Smooth muscle cell (in vitro differentiated cells): ENCODE measurements at regions not wholly inside any gene's neighbourhood (a gene's known extent, or its start where the extent isn't known, plus 50 kb on each side); places are given as distances from the start of the nearest gene placed in this dataset.

ENCODE experiments used
- DNase-seq: peaks from one replicate; lab custom pipeline; 2025; ENCODE audit not compliant: unreplicated experiment; lab: John Stamatoyannopoulos, UW
- H2AFZ ChIP-seq: fragments of 200-600 bp; sonication (generic); 2 replicates; pipeline ENCODE4 v1.6.0; 2016; ENCODE audit warnings: antibody characterized with exemption, low read depth, mild to moderate bottlenecking
- H3F3A ChIP-seq: fragments of 200-600 bp; sonication (generic); 2 replicates; pipeline ENCODE4 v1.6.0; 2017; ENCODE audit warnings: antibody characterized with exemption, low read depth
- H3K27ac ChIP-seq: fragments of 200-600 bp; sonication (generic); 2 replicates; pipeline ENCODE4 v1.5.1; 2016; ENCODE audit warnings: low read depth, mild to moderate bottlenecking
- H3K27me3 ChIP-seq: fragments of 200-600 bp; sonication (generic); 2 replicates; pipeline ENCODE4 v1.6.1; 2016; ENCODE audit warnings: low read depth, mild to moderate bottlenecking
- H3K36me3 ChIP-seq: fragments of 200-600 bp; sonication (generic); 2 replicates; pipeline ENCODE4 v1.5.1; 2016; ENCODE audit warnings: low read depth
- H3K4me1 ChIP-seq: fragments of 200-600 bp; sonication (generic); 2 replicates; pipeline ENCODE4 v1.5.1; 2016; ENCODE audit warnings: low read depth
- H3K4me2 ChIP-seq: fragments of 200-600 bp; sonication (generic); 2 replicates; pipeline ENCODE4 v1.6.0; 2016; ENCODE audit warnings: mild to moderate bottlenecking
- H3K4me3 ChIP-seq: fragments of 200-600 bp; sonication (generic); 2 replicates; pipeline ENCODE4 v1.5.1; 2016; ENCODE audit warnings: mild to moderate bottlenecking
- H3K79me2 ChIP-seq: fragments of 200-600 bp; sonication (generic); 2 replicates; pipeline ENCODE4 v1.6.0; 2016; ENCODE audit warnings: low read depth, mild to moderate bottlenecking
- H3K9ac ChIP-seq: fragments of 200-600 bp; sonication (generic); 2 replicates; pipeline ENCODE4 v1.6.0; 2016; ENCODE audit warnings: low read depth
- H3K9me3 ChIP-seq: fragments of 200-600 bp; sonication (generic); replicated peaks from 2 replicates; pipeline ENCODE4 v1.5.1; 2016; ENCODE audit warnings: low read depth
- H4K20me1 ChIP-seq: fragments of 200-600 bp; sonication (generic); 2 replicates; pipeline ENCODE4 v1.6.0; 2016; ENCODE audit warnings: low read depth
- WGBS: methylation state at CpG from one replicate; pipeline ENCODE4 v1.1.7; 2016; ENCODE audit warnings: low lambda C conversion rate; 5-methylcytosine and 5-hydroxymethylcytosine counted together
- TF ChIP-seq, protein P1 (sequence below): fragments of 200-600 bp; sonication (generic); IDR thresholded peaks from 2 replicates; pipeline ENCODE4 v1.5.1; 2017; ENCODE audit warnings: borderline replicate concordance, mild to moderate bottlenecking, antibody characterized with exemption; ENCODE audit not compliant: insufficient read depth, poor library complexity, severe bottlenecking

DNA sequence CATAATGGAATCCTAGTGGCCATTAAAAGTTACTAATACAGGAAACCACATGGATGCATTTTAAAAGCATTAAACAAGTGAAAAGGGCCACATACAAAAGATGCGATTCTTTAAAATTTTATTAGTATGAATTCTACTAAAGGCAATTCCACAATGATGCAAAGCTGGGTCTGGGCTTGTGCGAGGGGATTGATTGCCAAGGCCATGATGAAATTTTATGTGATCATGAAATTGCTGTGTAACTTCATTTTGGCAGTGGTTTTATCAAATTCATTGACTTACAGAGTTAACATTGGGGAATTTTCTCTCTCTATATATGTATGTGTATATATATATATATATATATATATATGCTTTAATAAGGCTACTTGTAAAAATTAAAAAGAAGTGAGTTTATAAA is 1142.5 kb upstream of the IGFBP7 start:
- H3K9me3 ChIP-seq = no peaks in the 10 kb centered on the region
- no peak overlapping the region for H3K27ac ChIP-seq
- H3K27me3 ChIP-seq = no peaks in the 10 kb centered on the region
- H2AFZ ChIP-seq = no peak overlapping the region
- TF ChIP-seq, protein P1, sequence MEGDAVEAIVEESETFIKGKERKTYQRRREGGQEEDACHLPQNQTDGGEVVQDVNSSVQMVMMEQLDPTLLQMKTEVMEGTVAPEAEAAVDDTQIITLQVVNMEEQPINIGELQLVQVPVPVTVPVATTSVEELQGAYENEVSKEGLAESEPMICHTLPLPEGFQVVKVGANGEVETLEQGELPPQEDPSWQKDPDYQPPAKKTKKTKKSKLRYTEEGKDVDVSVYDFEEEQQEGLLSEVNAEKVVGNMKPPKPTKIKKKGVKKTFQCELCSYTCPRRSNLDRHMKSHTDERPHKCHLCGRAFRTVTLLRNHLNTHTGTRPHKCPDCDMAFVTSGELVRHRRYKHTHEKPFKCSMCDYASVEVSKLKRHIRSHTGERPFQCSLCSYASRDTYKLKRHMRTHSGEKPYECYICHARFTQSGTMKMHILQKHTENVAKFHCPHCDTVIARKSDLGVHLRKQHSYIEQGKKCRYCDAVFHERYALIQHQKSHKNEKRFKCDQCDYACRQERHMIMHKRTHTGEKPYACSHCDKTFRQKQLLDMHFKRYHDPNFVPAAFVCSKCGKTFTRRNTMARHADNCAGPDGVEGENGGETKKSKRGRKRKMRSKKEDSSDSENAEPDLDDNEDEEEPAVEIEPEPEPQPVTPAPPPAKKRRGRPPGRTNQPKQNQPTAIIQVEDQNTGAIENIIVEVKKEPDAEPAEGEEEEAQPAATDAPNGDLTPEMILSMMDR = no peak
- no peaks in the 10 kb centered on the region for H3F3A ChIP-seq
- H3K4me3 ChIP-seq = no peak overlapping the region
- WGBS = 94% methylated on average over 2 of the region's 2 CpGs
- no peak overlapping the region for H3K9ac ChIP-seq
- no peak for DNase-seq
- H3K36me3 ChIP-seq = no peaks in the 10 kb centered on the region
- H3K79me2 ChIP-seq = no peaks in the 10 kb centered on the region
- peaks cover 3% of the 10 kb centered on the region for H3K4me1 ChIP-seq
- no peaks in the 10 kb centered on the region for H4K20me1 ChIP-seq
- no peak overlapping the region for H3K4me2 ChIP-seq

DNA sequence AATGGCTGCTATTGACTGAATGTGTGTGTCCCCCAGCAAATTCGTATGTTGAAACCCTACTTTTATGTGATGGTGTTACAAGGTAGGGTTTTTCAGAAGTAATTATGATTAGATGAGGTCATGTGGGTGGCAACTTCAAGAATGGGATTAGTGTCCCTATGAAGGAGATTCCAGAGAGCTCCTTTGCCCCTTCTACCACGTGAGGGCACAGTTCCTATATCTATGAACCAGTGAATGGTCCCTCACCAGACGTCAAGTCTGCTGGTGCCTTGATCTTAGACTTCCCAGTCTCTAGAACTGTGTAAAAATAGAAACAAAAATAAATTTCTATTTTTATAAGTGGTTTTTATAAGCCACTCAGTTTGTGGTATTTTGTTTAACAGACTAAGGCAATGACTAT is 1137.6 kb upstream of the IGFBP7 start:
- H3K4me3 ChIP-seq = no peak overlapping the region
- 40% methylated on average over 3 of the region's 3 CpGs for WGBS
- H3K9me3 ChIP-seq = no peaks in the 10 kb centered on the region
- H3K27me3 ChIP-seq = no peaks in the 10 kb centered on the region
- H3F3A ChIP-seq = no peaks in the 10 kb centered on the region
- TF ChIP-seq, protein P1 = no peak
- no peaks in the 10 kb centered on the region for H4K20me1 ChIP-seq
- H3K79me2 ChIP-seq = no peaks in the 10 kb centered on the region
- H3K4me1 ChIP-seq = no peaks in the 10 kb centered on the region
- H3K27ac ChIP-seq = no peak overlapping the region
- H2AFZ ChIP-seq = no peak overlapping the region
- H3K4me2 ChIP-seq = no peak overlapping the region
- H3K9ac ChIP-seq = no peak overlapping the region
- no peak for DNase-seq
- no peaks in the 10 kb centered on the region for H3K36me3 ChIP-seq

DNA sequence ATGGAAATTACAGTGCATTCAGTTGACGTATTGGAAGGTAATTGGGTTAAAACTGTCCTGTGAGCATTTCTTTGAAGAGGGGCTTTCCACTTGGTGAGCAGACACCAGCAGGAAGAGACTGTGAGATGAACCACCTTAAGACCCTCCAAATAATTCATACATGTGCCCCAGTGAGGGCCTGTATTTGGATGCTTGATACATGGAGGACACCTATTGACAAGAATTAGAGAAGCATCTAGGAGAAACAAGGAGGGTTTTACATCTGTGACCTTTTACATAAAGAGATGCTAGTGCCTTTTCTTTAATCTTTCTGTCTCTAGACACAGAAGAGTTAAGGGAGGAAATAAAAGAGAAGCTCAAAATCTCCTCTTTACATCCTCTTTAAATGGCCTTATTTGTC is 1115.3 kb upstream of the IGFBP7 start:
- DNase-seq = no peak
- no peak overlapping the region for H3K9ac ChIP-seq
- H3K4me1 ChIP-seq = no peaks in the 10 kb centered on the region
- H3K36me3 ChIP-seq = no peaks in the 10 kb centered on the region
- no peak overlapping the region for H2AFZ ChIP-seq
- TF ChIP-seq, protein P1 = no peak
- H3K79me2 ChIP-seq = no peaks in the 10 kb centered on the region
- 78% methylated on average over 1 of the region's 1 CpG for WGBS
- H4K20me1 ChIP-seq = no peaks in the 10 kb centered on the region
- no peak overlapping the region for H3K4me3 ChIP-seq
- H3K27ac ChIP-seq = no peak overlapping the region
- no peaks in the 10 kb centered on the region for H3K27me3 ChIP-seq
- H3K4me2 ChIP-seq = no peak overlapping the region
- H3F3A ChIP-seq = no peaks in the 10 kb centered on the region
- H3K9me3 ChIP-seq = no peaks in the 10 kb centered on the region

DNA sequence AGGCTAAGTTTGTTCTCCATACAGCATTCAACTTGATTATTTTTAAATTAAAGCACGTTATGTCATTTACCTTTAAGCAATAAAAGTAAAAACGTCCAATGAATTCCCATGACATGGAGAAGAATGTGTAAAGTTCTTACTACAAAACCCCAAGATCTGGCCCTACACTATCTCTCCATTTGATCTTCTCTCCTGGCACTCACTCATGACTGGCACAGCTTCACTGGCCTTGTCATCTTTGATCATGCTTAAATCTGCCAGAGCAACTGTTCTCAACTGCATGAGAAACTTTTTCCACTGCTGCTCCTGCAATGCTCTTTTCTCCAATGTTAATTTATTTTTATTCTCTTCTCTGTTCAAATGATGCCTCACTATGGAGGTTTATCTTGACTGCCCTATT is 1109.0 kb upstream of the IGFBP7 start:
- no peak for DNase-seq
- WGBS = 84% methylated on average over 2 of the region's 2 CpGs
- H3K9me3 ChIP-seq = no peaks in the 10 kb centered on the region
- no peak overlapping the region for H3K4me3 ChIP-seq
- H3K4me2 ChIP-seq = no peak overlapping the region
- no peak overlapping the region for H3K9ac ChIP-seq
- no peaks in the 10 kb centered on the region for H3K79me2 ChIP-seq
- H2AFZ ChIP-seq = no peak overlapping the region
- H3F3A ChIP-seq = no peaks in the 10 kb centered on the region
- no peaks in the 10 kb centered on the region for H4K20me1 ChIP-seq
- H3K27ac ChIP-seq = no peak overlapping the region
- no peaks in the 10 kb centered on the region for H3K27me3 ChIP-seq
- no peaks in the 10 kb centered on the region for H3K4me1 ChIP-seq
- H3K36me3 ChIP-seq = no peaks in the 10 kb centered on the region
- TF ChIP-seq, protein P1 = no peak
